ENCODE measurements at regions not wholly inside any gene's neighbourhood (a gene's known extent, or its start where the extent isn't known, plus 50 kb on each side); places are given as distances from the start of the nearest gene placed in this dataset.

DNA sequence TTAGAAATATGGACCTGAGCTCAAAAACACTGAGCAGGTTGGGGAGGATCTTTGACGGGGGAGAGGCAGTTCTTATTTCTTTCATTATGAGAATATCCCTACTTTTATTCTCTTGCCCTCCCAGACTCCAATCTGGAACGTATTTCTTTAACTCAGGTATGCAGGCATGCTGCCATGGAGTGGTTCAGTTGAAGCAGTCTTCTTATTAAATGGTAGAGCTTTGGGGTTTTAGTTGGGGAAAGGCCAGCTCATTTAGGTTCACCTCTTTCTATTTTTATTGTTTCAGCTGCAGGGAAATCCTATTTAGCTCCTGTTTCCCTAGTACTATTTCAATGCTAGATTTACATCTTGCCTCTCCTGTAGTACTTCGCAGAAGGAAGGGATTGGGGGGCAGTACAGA is 198.9 kb downstream of the TTLL7 start:
- H3K4me2 ChIP-seq (ENCODE audit: low read length), result no peak overlapping the region
- H3K79me2 ChIP-seq (ENCODE audit: control insufficient read depth, insufficient read depth, low read length, poor library complexity), result no peaks in the 10 kb centered on the region
- no peaks in the 10 kb centered on the region for H3K4me1 ChIP-seq (ENCODE audit: control insufficient read depth in 1 of 2, insufficient read depth in 2 of 2, low read length in 2 of 2)
- no peak overlapping the region for H2AK5ac ChIP-seq (ENCODE audit: low read length)
- no peak overlapping the region for H2BK12ac ChIP-seq (ENCODE audit: low read length)
- no peak overlapping the region for H3K4ac ChIP-seq (ENCODE audit: low read depth, low read length)
- no peak overlapping the region for H3K23ac ChIP-seq (ENCODE audit: low read length)
- H4K12ac ChIP-seq (ENCODE audit: low read depth, low read length), result no peak overlapping the region
- H3K9ac ChIP-seq (ENCODE audit: low read length), result no peak overlapping the region
- H3K27me3 ChIP-seq (ENCODE audit: insufficient read depth, low read length), result no peaks in the 10 kb centered on the region
- H4K8ac ChIP-seq (ENCODE audit: low read depth, low read length), result no peak overlapping the region
- no peak overlapping the region for H2BK5ac ChIP-seq (ENCODE audit: low read depth, low read length, poor library complexity)
- DNase-seq, result no peak
- H3K14ac ChIP-seq (ENCODE audit: low read length), result no peak overlapping the region
- no peak overlapping the region for H3K27ac ChIP-seq (ENCODE audit: low read depth, low read length)
- no peak overlapping the region for H2AFZ ChIP-seq (ENCODE audit: insufficient read depth, low read length, poor library complexity)
- no peaks in the 10 kb centered on the region for H3K36me3 ChIP-seq (ENCODE audit: control insufficient read depth in 1 of 2, insufficient read depth in 2 of 2, low read length in 2 of 2)
- H2BK120ac ChIP-seq (ENCODE audit: insufficient read depth, low read length, poor library complexity), result no peak overlapping the region
- H3K4me3 ChIP-seq (ENCODE audit: low read depth, low read length), result no peak overlapping the region
- H3K9me3 ChIP-seq (ENCODE audit: insufficient read depth, low read depth, low read length), result no peaks in the 10 kb centered on the region
- H3K18ac ChIP-seq (ENCODE audit: low read length), result no peak overlapping the region
- no peaks in the 10 kb centered on the region for H3K79me1 ChIP-seq (ENCODE audit: low read length)
- WGBS (ENCODE audit: extremely low coverage, insufficient coverage, insufficient read length), result no CpG with 5 or more reads among the region's 3 CpGs
- no peak overlapping the region for H4K91ac ChIP-seq (ENCODE audit: low read depth, low read length)

DNA sequence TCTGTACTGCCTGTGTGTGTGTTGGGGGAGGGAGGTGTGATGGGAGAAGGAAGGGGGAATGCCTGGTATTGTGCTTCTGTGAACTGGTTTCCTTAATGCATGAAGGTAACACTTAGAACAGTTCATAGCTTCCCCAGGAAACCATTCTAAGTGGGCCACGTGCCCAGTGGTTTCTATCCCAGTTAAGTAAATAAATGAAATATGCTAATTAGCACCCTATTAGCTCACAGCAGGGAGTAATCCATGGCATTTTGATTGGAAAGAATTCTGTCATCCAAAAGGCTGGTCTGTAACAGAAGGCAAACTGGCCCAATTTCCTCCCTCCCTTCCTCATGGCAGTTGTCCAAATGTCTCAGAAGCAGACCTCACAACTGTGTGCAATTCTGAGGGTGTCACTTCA is 199.3 kb downstream of the TTLL7 start:
- Histone ChIP-seq H4K12ac (ENCODE audit: low read depth, low read length) (no peak overlapping the region), H3K4me1 (ENCODE audit: control insufficient read depth in 1 of 2, insufficient read depth in 2 of 2, low read length in 2 of 2) (no peaks in the 10 kb centered on the region)
- WGBS (ENCODE audit: extremely low coverage, insufficient coverage, insufficient read length), result no CpG with 5 or more reads among the region's 1 CpG

DNA sequence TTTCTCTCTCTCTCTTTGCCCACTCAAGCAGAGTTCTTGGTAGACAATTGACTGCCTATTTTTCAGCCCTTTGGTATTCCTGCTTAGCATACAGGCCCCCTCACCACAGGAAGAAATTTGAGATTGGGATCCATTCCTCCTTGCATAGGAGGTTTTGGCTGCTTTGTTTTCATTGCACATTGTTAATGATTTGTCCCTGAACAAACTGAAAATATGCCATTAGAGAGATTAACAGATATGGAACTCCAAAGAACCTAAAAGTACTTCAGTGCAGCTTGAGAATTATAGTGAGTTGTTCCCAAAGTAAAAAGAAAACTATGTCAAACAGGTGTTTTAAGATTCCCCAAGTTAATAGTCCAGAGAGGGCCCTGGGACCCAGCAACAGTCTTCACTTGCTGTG is 200.0 kb downstream of the TTLL7 start:
- Histone ChIP-seq H3K18ac (ENCODE audit: low read length) (no peak overlapping the region), H3K79me1 (ENCODE audit: low read length) (no peaks in the 10 kb centered on the region), H2BK12ac (ENCODE audit: low read length) (no peak overlapping the region), H3K9me3 (ENCODE audit: insufficient read depth, low read depth, low read length) (no peaks in the 10 kb centered on the region), H2AK5ac (ENCODE audit: low read length) (no peak overlapping the region), H4K8ac (ENCODE audit: low read depth, low read length) (no peak overlapping the region), H3K4me3 (ENCODE audit: low read depth, low read length) (no peak overlapping the region), H3K23ac (ENCODE audit: low read length) (no peak overlapping the region), H4K91ac (ENCODE audit: low read depth, low read length) (no peak overlapping the region), H3K36me3 (ENCODE audit: control insufficient read depth in 1 of 2, insufficient read depth in 2 of 2, low read length in 2 of 2) (no peaks in the 10 kb centered on the region), H3K14ac (ENCODE audit: low read length) (no peak overlapping the region), H3K27ac (ENCODE audit: low read depth, low read length) (no peak overlapping the region), H2AFZ (ENCODE audit: insufficient read depth, low read length, poor library complexity) (no peak overlapping the region), H3K4ac (ENCODE audit: low read depth, low read length) (no peak overlapping the region), H2BK120ac (ENCODE audit: insufficient read depth, low read length, poor library complexity) (no peak overlapping the region), H3K9ac (ENCODE audit: low read length) (no peak overlapping the region), H4K12ac (ENCODE audit: low read depth, low read length) (no peak overlapping the region), H3K4me2 (ENCODE audit: low read length) (no peak overlapping the region), H2BK5ac (ENCODE audit: low read depth, low read length, poor library complexity) (no peak overlapping the region), H3K27me3 (ENCODE audit: insufficient read depth, low read length) (no peaks in the 10 kb centered on the region), H3K79me2 (ENCODE audit: control insufficient read depth, insufficient read depth, low read length, poor library complexity) (no peaks in the 10 kb centered on the region), H3K4me1 (ENCODE audit: control insufficient read depth in 1 of 2, insufficient read depth in 2 of 2, low read length in 2 of 2) (no peaks in the 10 kb centered on the region)
- DNase-seq, result no peak

More for the DNA sequence above, 199.3 kb downstream of the TTLL7 start:
- Histone ChIP-seq H2BK12ac (ENCODE audit: low read length) (no peak overlapping the region), H3K4me3 (ENCODE audit: low read depth, low read length) (no peak overlapping the region), H3K9me3 (ENCODE audit: insufficient read depth, low read depth, low read length) (no peaks in the 10 kb centered on the region), H2BK5ac (ENCODE audit: low read depth, low read length, poor library complexity) (no peak overlapping the region), H3K4me2 (ENCODE audit: low read length) (no peak overlapping the region), H3K23ac (ENCODE audit: low read length) (no peak overlapping the region), H2BK120ac (ENCODE audit: insufficient read depth, low read length, poor library complexity) (no peak overlapping the region), H3K14ac (ENCODE audit: low read length) (no peak overlapping the region), H4K8ac (ENCODE audit: low read depth, low read length) (no peak overlapping the region), H3K79me1 (ENCODE audit: low read length) (no peaks in the 10 kb centered on the region), H4K91ac (ENCODE audit: low read depth, low read length) (no peak overlapping the region), H3K36me3 (ENCODE audit: control insufficient read depth in 1 of 2, insufficient read depth in 2 of 2, low read length in 2 of 2) (no peaks in the 10 kb centered on the region), H2AFZ (ENCODE audit: insufficient read depth, low read length, poor library complexity) (no peak overlapping the region), H3K4ac (ENCODE audit: low read depth, low read length) (no peak overlapping the region), H3K27ac (ENCODE audit: low read depth, low read length) (no peak overlapping the region), H3K18ac (ENCODE audit: low read length) (no peak overlapping the region), H2AK5ac (ENCODE audit: low read length) (no peak overlapping the region), H3K9ac (ENCODE audit: low read length) (no peak overlapping the region), H3K79me2 (ENCODE audit: control insufficient read depth, insufficient read depth, low read length, poor library complexity) (no peaks in the 10 kb centered on the region), H3K27me3 (ENCODE audit: insufficient read depth, low read length) (no peaks in the 10 kb centered on the region)
- no peak for DNase-seq

DNA sequence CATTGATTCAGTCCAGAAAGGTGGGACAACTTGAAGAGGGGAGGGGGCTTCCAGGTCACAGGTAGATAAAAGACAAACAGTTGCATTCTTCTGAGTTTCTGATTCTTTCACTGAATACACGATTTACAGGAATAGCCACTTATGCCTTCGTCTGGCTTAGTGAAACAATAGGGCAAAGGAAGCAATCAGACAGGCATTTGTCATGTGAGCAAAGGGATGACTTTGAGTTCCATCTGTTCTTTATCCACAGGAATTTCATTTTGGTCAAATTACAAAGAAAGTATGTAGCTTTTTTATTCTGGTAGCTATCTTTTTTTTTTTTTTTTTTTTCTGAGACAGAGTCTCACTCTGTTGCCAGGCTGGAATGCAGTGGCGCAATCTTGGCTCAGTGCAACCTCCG is 202.5 kb downstream of the TTLL7 start:
- H3K79me2 ChIP-seq (ENCODE audit: control insufficient read depth, insufficient read depth, low read length, poor library complexity), result no peaks in the 10 kb centered on the region
- DNase-seq, result peak in 1 of 2 donors; percentile 47
- no peak overlapping the region for H2AK5ac ChIP-seq (ENCODE audit: low read length)
- no peaks in the 10 kb centered on the region for H3K9me3 ChIP-seq (ENCODE audit: insufficient read depth, low read depth, low read length)
- H3K9ac ChIP-seq (ENCODE audit: low read length), result no peak overlapping the region
- H4K8ac ChIP-seq (ENCODE audit: low read depth, low read length), result no peak overlapping the region
- no peaks in the 10 kb centered on the region for H3K27me3 ChIP-seq (ENCODE audit: insufficient read depth, low read length)
- H3K4me2 ChIP-seq (ENCODE audit: low read length), result no peak overlapping the region
- H2BK12ac ChIP-seq (ENCODE audit: low read length), result no peak overlapping the region
- H2AFZ ChIP-seq (ENCODE audit: insufficient read depth, low read length, poor library complexity), result no peak overlapping the region
- H2BK5ac ChIP-seq (ENCODE audit: low read depth, low read length, poor library complexity), result no peak overlapping the region
- no peaks in the 10 kb centered on the region for H3K79me1 ChIP-seq (ENCODE audit: low read length)
- H2BK120ac ChIP-seq (ENCODE audit: insufficient read depth, low read length, poor library complexity), result no peak overlapping the region
- no peak overlapping the region for H4K91ac ChIP-seq (ENCODE audit: low read depth, low read length)
- WGBS (ENCODE audit: extremely low coverage, insufficient coverage, insufficient read length), result no CpG with 5 or more reads among the region's 4 CpGs
- H3K14ac ChIP-seq (ENCODE audit: low read length), result no peak overlapping the region
- H3K27ac ChIP-seq (ENCODE audit: low read depth, low read length), result no peak overlapping the region
- H3K4ac ChIP-seq (ENCODE audit: low read depth, low read length), result no peak overlapping the region
- H4K12ac ChIP-seq (ENCODE audit: low read depth, low read length), result no peak overlapping the region
- H3K18ac ChIP-seq (ENCODE audit: low read length), result no peak overlapping the region
- H3K36me3 ChIP-seq (ENCODE audit: control insufficient read depth in 1 of 2, insufficient read depth in 2 of 2, low read length in 2 of 2), result no peaks in the 10 kb centered on the region
- H3K4me3 ChIP-seq (ENCODE audit: low read depth, low read length), result no peak overlapping the region
- H3K23ac ChIP-seq (ENCODE audit: low read length), result no peak overlapping the region
- no peaks in the 10 kb centered on the region for H3K4me1 ChIP-seq (ENCODE audit: control insufficient read depth in 1 of 2, insufficient read depth in 2 of 2, low read length in 2 of 2)
